Duodenal mucosa (tissue), 2 donors: ENCODE measurements at regions not wholly inside any gene's neighbourhood (a gene's known extent, or its start where the extent isn't known, plus 50 kb on each side); places are given as distances from the start of the nearest gene placed in this dataset.
"Not testable (repeated sequence)": the region's sequence is repeated elsewhere in the genome, so short reads cannot be mapped to it uniquely, and the experiment has no call there.

Source experiments
- H3K27ac ChIP-seq: one replicate; pipeline ENCODE4 v1.7.0; 2013; ENCODE audit warnings: low read depth, low read length
- H3K27me3 ChIP-seq, 2 donors: one replicate each; pipeline ENCODE4 v1.7.0; 2013; ENCODE audit warnings: low read length in 2 of 2, control low read depth in 1 of 2; ENCODE audit not compliant: insufficient read depth in 2 of 2, control insufficient read depth in 1 of 2
- H3K36me3 ChIP-seq, 2 donors: one replicate each; pipeline ENCODE4 v1.7.0; 2013; ENCODE audit warnings: low read length in 2 of 2, control low read depth in 1 of 2; ENCODE audit not compliant: insufficient read depth in 2 of 2, control insufficient read depth in 1 of 2
- H3K4me1 ChIP-seq, 2 donors: one replicate each; pipeline ENCODE4 v1.7.0; 2013; ENCODE audit warnings: low read length in 2 of 2, control low read depth in 1 of 2; ENCODE audit not compliant: insufficient read depth in 2 of 2, control insufficient read depth in 1 of 2
- H3K4me3 ChIP-seq, 2 donors: one replicate each; pipeline ENCODE4 v1.7.0; 2013; ENCODE audit warnings: low read length in 2 of 2, low read depth in 1 of 2
- H3K9ac ChIP-seq, 2 donors: one replicate each; pipeline ENCODE4 v1.7.0; 2013; ENCODE audit warnings: low read length in 2 of 2, low read depth in 1 of 2
- H3K9me3 ChIP-seq, 2 donors: one replicate each; pipeline ENCODE4 v1.7.0; 2013; ENCODE audit warnings: low read length in 2 of 2, control low read depth in 1 of 2; ENCODE audit not compliant: control insufficient read depth in 1 of 2

- Histone ChIP-seq H3K36me3 (no peaks in the 10 kb centered on the region), H3K27me3 (no peaks in the 10 kb centered on the region), H3K27ac (no peak overlapping the region), H3K9ac (no peak overlapping the region), H3K9me3 (no peaks in the 10 kb centered on the region), H3K4me3 (no peak overlapping the region), H3K4me1 (no peaks in the 10 kb centered on the region)
These were observed 1270.8 kb downstream of the ROBO1 start for GRCh38 chr3:78497021-78497420.

DNA sequence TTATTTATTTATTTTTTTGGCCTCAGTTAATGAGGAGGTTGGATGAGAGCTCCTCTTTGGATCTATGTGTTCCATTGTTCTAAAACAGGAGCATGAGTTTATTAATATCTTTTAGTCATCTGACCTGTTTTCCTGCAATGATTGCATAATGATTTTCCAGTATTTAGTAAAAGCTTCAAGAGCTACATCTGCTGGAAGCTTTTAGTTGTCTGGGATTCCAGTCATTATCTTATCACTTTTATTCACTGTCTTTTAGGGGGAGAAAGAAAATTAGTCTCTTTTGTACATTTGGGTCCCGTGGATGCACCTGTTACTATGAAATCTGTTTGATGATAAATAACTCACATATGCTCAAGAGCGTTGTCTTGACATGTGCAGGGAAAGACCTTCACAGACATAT is 1270.0 kb downstream of the ROBO1 start:
- Histone ChIP-seq H3K27me3 (no peaks in the 10 kb centered on the region), H3K9ac (no peak overlapping the region), H3K27ac (no peak overlapping the region), H3K9me3 (no peaks in the 10 kb centered on the region), H3K36me3 (no peaks in the 10 kb centered on the region), H3K4me3 (no peak overlapping the region), H3K4me1 (no peaks in the 10 kb centered on the region)

DNA sequence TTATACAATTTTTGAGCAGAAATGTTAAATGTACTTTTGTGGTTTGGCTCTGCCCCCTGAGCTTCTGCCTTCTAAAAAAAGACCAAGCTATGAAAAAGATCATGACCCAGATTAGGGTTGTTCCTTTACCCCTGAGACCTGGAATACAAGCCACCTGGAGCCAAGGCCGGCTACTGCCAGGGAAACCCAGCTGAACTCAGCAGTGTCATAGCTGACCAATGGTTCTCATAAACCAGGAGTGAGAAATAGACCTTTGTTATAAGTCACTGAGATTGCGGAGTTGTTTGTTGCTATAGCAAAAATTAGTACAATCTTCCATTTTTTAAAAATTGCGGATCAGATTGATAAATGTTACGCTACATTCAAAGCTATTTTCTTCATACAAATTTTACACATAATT is 1261.7 kb downstream of the ROBO1 start:
- Histone ChIP-seq H3K4me3 (no peak overlapping the region), H3K9me3 (no peaks in the 10 kb centered on the region), H3K27ac (no peak overlapping the region), H3K9ac (no peak overlapping the region), H3K27me3 (no peaks in the 10 kb centered on the region), H3K4me1 (no peaks in the 10 kb centered on the region), H3K36me3 (no peaks in the 10 kb centered on the region)

DNA sequence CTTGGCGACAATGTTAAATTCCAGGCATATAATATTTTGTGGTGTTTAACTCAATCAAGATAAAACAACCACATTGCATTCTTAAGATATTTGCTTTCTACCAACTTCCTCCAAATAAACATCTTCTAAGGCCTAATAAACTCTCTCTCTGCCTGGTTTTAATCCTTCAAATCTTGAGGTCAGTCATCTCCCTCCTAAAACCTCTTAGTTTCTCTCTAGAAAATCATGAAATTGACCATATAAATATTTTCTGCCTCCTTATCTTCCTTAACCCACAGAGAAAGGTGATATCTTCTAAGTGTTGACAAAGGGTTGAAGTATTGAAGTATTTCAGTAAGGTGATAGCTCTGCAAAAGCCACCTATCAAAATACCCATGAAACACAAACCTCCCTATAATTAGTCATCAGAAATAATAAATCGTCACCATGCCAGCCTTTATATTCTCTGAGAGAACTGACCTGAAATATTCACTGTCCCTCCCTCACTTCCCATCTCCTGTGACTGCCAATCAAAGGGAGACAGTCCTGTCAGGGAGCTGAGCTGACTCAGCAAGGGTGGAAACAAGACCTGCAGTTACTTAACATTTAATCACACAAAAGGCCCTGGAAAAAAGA is 1261.1 kb downstream of the ROBO1 start:
- Histone ChIP-seq H3K27me3 (no peaks in the 10 kb centered on the region), H3K9me3 (no peaks in the 10 kb centered on the region), H3K4me1 (no peaks in the 10 kb centered on the region), H3K27ac (no peak overlapping the region), H3K9ac (no peak overlapping the region), H3K4me3 (no peak overlapping the region), H3K36me3 (no peaks in the 10 kb centered on the region)

DNA sequence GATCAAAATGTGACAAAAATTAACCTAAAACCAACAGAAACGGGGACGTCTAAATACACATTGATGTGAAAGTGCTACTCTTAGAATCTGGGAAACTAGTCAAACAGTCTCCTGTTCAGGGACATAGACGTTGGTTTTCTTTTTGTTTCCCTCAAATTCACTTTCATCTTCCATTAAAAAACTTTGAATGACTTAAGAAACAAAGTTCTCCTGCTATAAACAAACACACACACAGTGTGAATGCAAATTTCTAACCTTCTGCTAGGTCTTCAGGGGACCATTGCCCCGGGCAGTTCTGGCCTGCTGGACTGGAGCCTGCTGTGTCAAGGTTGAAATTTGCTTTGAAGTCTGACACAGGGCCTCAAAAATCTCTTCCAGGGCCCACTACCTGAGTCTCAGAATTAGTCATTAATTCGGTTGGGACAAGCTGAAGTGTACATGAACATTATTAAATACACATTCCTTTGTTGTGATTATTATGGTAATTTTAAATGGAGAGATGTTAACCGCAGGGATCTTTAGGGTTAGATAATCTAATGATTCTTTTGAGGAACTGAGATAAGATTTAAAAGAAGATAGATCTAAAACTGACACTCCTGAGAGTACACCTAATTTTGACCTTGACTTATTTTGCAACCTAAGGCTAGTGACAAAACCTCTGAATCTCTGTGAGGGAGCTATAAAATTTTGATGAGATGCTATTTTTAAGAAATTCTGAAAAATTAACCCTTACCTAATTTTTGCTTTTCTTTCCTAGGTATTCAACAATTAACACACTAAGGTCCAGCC is 1260.4 kb downstream of the ROBO1 start:
- no peak overlapping the region for H3K9ac ChIP-seq
- H3K27ac ChIP-seq, result no peak overlapping the region
- no peaks in the 10 kb centered on the region for H3K36me3 ChIP-seq
- no peaks in the 10 kb centered on the region for H3K4me1 ChIP-seq
- no peak overlapping the region for H3K4me3 ChIP-seq
- H3K27me3 ChIP-seq, result no peaks in the 10 kb centered on the region
- no peaks in the 10 kb centered on the region for H3K9me3 ChIP-seq

DNA sequence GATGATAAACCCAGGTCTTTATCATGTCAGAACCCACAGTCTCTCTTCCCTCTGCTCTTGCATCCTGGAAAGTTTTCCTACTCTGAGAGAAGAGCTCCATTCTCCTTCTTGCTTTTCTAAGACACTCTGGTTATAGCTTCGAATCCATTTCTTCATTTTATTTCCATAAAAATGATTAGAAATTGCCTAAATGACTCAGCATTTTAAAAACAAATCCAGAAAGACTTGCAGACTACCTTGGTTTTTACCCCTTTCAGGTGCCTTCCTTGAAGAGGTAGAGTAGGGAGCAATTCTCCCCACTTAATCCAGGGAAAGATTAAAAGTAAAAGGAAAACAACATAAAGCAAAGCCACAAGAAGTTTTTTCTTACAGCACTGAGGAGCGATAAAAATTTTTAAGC is 1256.0 kb downstream of the ROBO1 start:
- H3K36me3 ChIP-seq, result no peaks in the 10 kb centered on the region
- no peaks in the 10 kb centered on the region for H3K27me3 ChIP-seq
- no peak overlapping the region for H3K27ac ChIP-seq
- no peak overlapping the region for H3K9ac ChIP-seq
- no peaks in the 10 kb centered on the region for H3K4me1 ChIP-seq
- H3K9me3 ChIP-seq, result no peaks in the 10 kb centered on the region
- H3K4me3 ChIP-seq, result no peak overlapping the region

DNA sequence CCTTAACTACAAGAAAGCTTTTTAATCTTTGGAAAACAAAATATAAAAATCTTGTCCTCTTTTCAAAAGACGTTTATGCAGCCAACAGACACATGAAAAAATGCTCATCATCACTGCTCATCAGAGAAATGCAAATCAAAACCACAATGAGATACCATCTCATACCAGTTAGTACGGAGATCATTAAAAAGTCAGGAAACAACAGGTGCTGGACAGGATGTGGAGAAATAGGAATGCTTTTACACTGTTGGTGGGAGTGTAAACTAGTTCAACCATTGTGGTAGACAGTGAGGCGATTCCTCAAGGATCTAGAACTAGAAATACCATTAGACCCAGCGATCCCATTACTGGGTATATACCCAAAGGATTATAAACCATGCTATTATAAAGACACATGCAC is 1255.0 kb downstream of the ROBO1 start:
- not testable (repeated sequence) for H3K9me3 ChIP-seq, H3K27ac ChIP-seq, H3K36me3 ChIP-seq, H3K9ac ChIP-seq, H3K4me1 ChIP-seq, H3K27me3 ChIP-seq, H3K4me3 ChIP-seq

- H3K27ac ChIP-seq, result no peak overlapping the region
- H3K4me1 ChIP-seq, result no peaks in the 10 kb centered on the region
- no peaks in the 10 kb centered on the region for H3K9me3 ChIP-seq
- H3K4me3 ChIP-seq, result no peak overlapping the region
- H3K27me3 ChIP-seq, result no peaks in the 10 kb centered on the region
- no peaks in the 10 kb centered on the region for H3K36me3 ChIP-seq
- H3K9ac ChIP-seq, result no peak overlapping the region
These were observed 1251.4 kb downstream of the ROBO1 start for GRCh38 chr3:78516437-78516836.

- Histone ChIP-seq H3K27me3 (no peaks in the 10 kb centered on the region), H3K4me3 (no peak overlapping the region), H3K27ac (no peak overlapping the region), H3K9me3 (no peaks in the 10 kb centered on the region), H3K9ac (no peak overlapping the region), H3K36me3 (no peaks in the 10 kb centered on the region), H3K4me1 (no peaks in the 10 kb centered on the region)
These were observed 1250.9 kb downstream of the ROBO1 start for GRCh38 chr3:78516937-78517336.

DNA sequence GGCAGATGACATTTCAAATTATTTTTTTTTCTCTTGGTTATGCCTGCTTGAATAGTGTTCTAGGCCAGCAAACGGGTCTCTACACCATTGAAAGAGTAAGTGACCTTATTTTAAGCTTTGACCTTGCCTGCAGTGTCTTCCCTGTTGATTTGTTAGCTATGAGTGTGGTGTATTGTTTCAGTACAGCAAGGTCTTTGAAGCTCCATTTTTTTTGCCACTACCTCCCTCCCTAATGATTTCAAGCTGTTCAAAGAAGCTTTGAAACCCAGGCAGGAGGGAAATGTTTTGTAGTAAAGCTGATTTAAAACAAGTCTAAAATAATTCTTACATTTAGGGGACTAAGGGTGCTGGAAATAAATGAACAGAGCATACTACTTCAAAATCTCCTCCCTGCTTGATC is 1249.8 kb downstream of the ROBO1 start:
- no peak overlapping the region for H3K27ac ChIP-seq
- no peaks in the 10 kb centered on the region for H3K27me3 ChIP-seq
- H3K9me3 ChIP-seq, result no peaks in the 10 kb centered on the region
- H3K36me3 ChIP-seq, result no peaks in the 10 kb centered on the region
- no peaks in the 10 kb centered on the region for H3K4me1 ChIP-seq
- no peak overlapping the region for H3K4me3 ChIP-seq
- H3K9ac ChIP-seq, result no peak overlapping the region
